HG02870 (cell line): ENCODE measurements at regions not wholly inside any gene's neighbourhood (a gene's known extent, or its start where the extent isn't known, plus 50 kb on each side); places are given as distances from the start of the nearest gene placed in this dataset.

Experiments used
- ATAC-seq: cut with Tn5 transposase; IDR thresholded peaks from one replicate; pipeline ENCODE4 v1.9.1; 2021; ENCODE audit warnings: mild to moderate bottlenecking, moderate library complexity; ENCODE audit not compliant: unreplicated experiment

- no peak for ATAC-seq
Observed at GRCh38 chr9:13608451-13608850, 329.0 kb upstream of the MPDZ start.

GRCh38 chr9:13607481-13608441 is 328.3 kb upstream of the MPDZ start:
- no peak for ATAC-seq

GRCh38 chr9:13606586-13606985 is 327.1 kb upstream of the MPDZ start:
- no peak for ATAC-seq

GRCh38 chr9:13603921-13604320 is 324.4 kb upstream of the MPDZ start:
- ATAC-seq, result no peak

GRCh38 chr9:13598738-13599137 is 319.2 kb upstream of the MPDZ start:
- ATAC-seq, result no peak

GRCh38 chr9:13597427-13597826 is 317.9 kb upstream of the MPDZ start:
- ATAC-seq, result no peak

- ATAC-seq, result no peak
Observed at GRCh38 chr9:13597004-13597403, 317.5 kb upstream of the MPDZ start.

- no peak for ATAC-seq
Observed at GRCh38 chr9:13596383-13596970, 317.0 kb upstream of the MPDZ start.

GRCh38 chr9:13590996-13591395 is 311.5 kb upstream of the MPDZ start:
- no peak for ATAC-seq

GRCh38 chr9:13589034-13589737 is 309.7 kb upstream of the MPDZ start:
- no peak for ATAC-seq

- no peak for ATAC-seq
Observed at GRCh38 chr9:13588151-13589033, 308.9 kb upstream of the MPDZ start.

- no peak for ATAC-seq
Observed at GRCh38 chr9:13587571-13587970, 308.1 kb upstream of the MPDZ start.

GRCh38 chr9:13586587-13587374 is 307.3 kb upstream of the MPDZ start:
- ATAC-seq, result no peak

GRCh38 chr9:13580760-13581159 is 301.3 kb upstream of the MPDZ start:
- no peak for ATAC-seq

- no peak for ATAC-seq
Observed at GRCh38 chr9:13580131-13580530, 300.6 kb upstream of the MPDZ start.

GRCh38 chr9:13576101-13576500 is 296.6 kb upstream of the MPDZ start:
- ATAC-seq, result no peak

GRCh38 chr9:13575558-13575957 is 296.1 kb upstream of the MPDZ start:
- ATAC-seq, result no peak

- no peak for ATAC-seq
Observed at GRCh38 chr9:13570068-13570974, 290.8 kb upstream of the MPDZ start.

GRCh38 chr9:13569602-13570067 is 290.1 kb upstream of the MPDZ start:
- ATAC-seq, result no peak
